ENCODE measurements at regions not wholly inside any gene's neighbourhood (a gene's known extent, or its start where the extent isn't known, plus 50 kb on each side); places are given as distances from the start of the nearest gene placed in this dataset.

- no TSS peak for BruUV-seq (replicated peaks)
- Histone ChIP-seq H3K36me3 (ENCODE audit: control insufficient read depth, insufficient read depth, low read length) (no peaks in the 10 kb centered on the region), H3K4me3 (ENCODE audit: low read depth in 2 of 2, low read length in 2 of 2) (no peak overlapping the region), H3K27ac (ENCODE audit: low read length) (no peak overlapping the region), H3K4me1 (ENCODE audit: control insufficient read depth, insufficient read depth, low read length) (no peaks in the 10 kb centered on the region), H3K27me3 (ENCODE audit: control insufficient read depth, insufficient read depth, low read length) (no peaks in the 10 kb centered on the region), H3K9me3 (ENCODE audit: control insufficient read depth, insufficient read depth, low read depth, low read length) (peaks cover 19% of the 10 kb centered on the region)
- no peak for ATAC-seq
- intact Hi-C loops (cut with micrococcal nuclease; ENCODE audit: unreplicated experiment) (no loop called here), in situ Hi-C loops (cut with HindIII; ENCODE audit: low pct_unique_long_range_greater_than_20kb, low sequenced_read_pairs) (no loop called here)
- no peak for DNase-seq (ENCODE audit: low read depth, low spot score)
- POLR2A ChIA-PET, result no interaction called here
- TF ChIP-seq CTCF (IDR thresholded peaks at IDR 0.05) (no peak), SIN3A (IDR thresholded peaks at IDR 0.05; ENCODE audit: borderline replicate concordance, insufficient read depth, low read depth, low read length) (no peak), POLR2AphosphoS5 (IDR thresholded peaks at IDR 0.05; ENCODE audit: low read depth, low read length) (no peak)
- CTCF ChIA-PET, result no interaction called here
These were observed 519.6 kb upstream of the TENM4 start for GRCh38 chr11:79960461-79960860.

- ChIA-PET CTCF (no interaction called here), POLR2A (no interaction called here)
- DNase-seq (ENCODE audit: low read depth, low spot score) (no peak), ATAC-seq (no peak)
- Histone ChIP-seq H3K4me3 (ENCODE audit: low read depth in 2 of 2, low read length in 2 of 2) (no peak overlapping the region), H3K27ac (ENCODE audit: low read length) (no peak overlapping the region), H3K4me1 (ENCODE audit: control insufficient read depth, insufficient read depth, low read length) (no peaks in the 10 kb centered on the region), H3K27me3 (ENCODE audit: control insufficient read depth, insufficient read depth, low read length) (no peaks in the 10 kb centered on the region), H3K9me3 (ENCODE audit: control insufficient read depth, insufficient read depth, low read depth, low read length) (peaks cover 19% of the 10 kb centered on the region), H3K36me3 (ENCODE audit: control insufficient read depth, insufficient read depth, low read length) (no peaks in the 10 kb centered on the region)
- intact Hi-C loops (cut with micrococcal nuclease; ENCODE audit: unreplicated experiment), result no loop called here
- TF ChIP-seq REST (IDR thresholded peaks at IDR 0.05; ENCODE audit: insufficient read depth in 1 of 2, low read depth in 2 of 2, low read length in 1 of 2) (no peak), CTCF (IDR thresholded peaks at IDR 0.05) (no peak), TCF7L2 (IDR thresholded peaks at IDR 0.05; ENCODE audit: low read depth, low read length) (no peak)
- in situ Hi-C loops (cut with HindIII; ENCODE audit: low pct_unique_long_range_greater_than_20kb, low sequenced_read_pairs), result no loop called here
- BruUV-seq (replicated peaks), result no TSS peak
These were observed 518.5 kb upstream of the TENM4 start for GRCh38 chr11:79959318-79959717.

GRCh38 chr11:79957702-79958101, 516.9 kb upstream of the TENM4 start:
- H3K27ac ChIP-seq (ENCODE audit: low read length), result no peak overlapping the region
- ATAC-seq (no peak), DNase-seq (ENCODE audit: low read depth, low spot score) (no peak)
- no peak for TF ChIP-seq POLR2AphosphoS5 (IDR thresholded peaks at IDR 0.05; ENCODE audit: low read depth, low read length)
- TF ChIP-seq REST (IDR thresholded peaks at IDR 0.05; ENCODE audit: insufficient read depth in 1 of 2, low read depth in 2 of 2, low read length in 1 of 2), result no peak
- TF ChIP-seq CTCF (IDR thresholded peaks at IDR 0.05), result no peak
- TF ChIP-seq TCF7L2 (IDR thresholded peaks at IDR 0.05; ENCODE audit: low read depth, low read length), result no peak
- TF ChIP-seq SIN3A (IDR thresholded peaks at IDR 0.05; ENCODE audit: borderline replicate concordance, insufficient read depth, low read depth, low read length), result no peak
- ChIA-PET CTCF (no interaction called here), POLR2A (no interaction called here)
- H3K9me3 ChIP-seq (ENCODE audit: control insufficient read depth, insufficient read depth, low read depth, low read length), result peaks cover 19% of the 10 kb centered on the region
- H3K27me3 ChIP-seq (ENCODE audit: control insufficient read depth, insufficient read depth, low read length), result no peaks in the 10 kb centered on the region
- H3K4me3 ChIP-seq (ENCODE audit: low read depth in 2 of 2, low read length in 2 of 2), result no peak overlapping the region
- intact Hi-C loops (cut with micrococcal nuclease; ENCODE audit: unreplicated experiment) (no loop called here), in situ Hi-C loops (cut with HindIII; ENCODE audit: low pct_unique_long_range_greater_than_20kb, low sequenced_read_pairs) (no loop called here)
- no peaks in the 10 kb centered on the region for H3K36me3 ChIP-seq (ENCODE audit: control insufficient read depth, insufficient read depth, low read length)
- no peaks in the 10 kb centered on the region for H3K4me1 ChIP-seq (ENCODE audit: control insufficient read depth, insufficient read depth, low read length)
- no TSS peak for BruUV-seq (replicated peaks)

All from Panc1 (cell line).